Hepatocyte (in vitro differentiated cells): ENCODE measurements at regions not wholly inside any gene's neighbourhood (a gene's known extent, or its start where the extent isn't known, plus 50 kb on each side); places are given as distances from the start of the nearest gene placed in this dataset.

ENCODE experiments used
- DNase-seq: peaks from one replicate; pipeline ENCODE4 v3.0.0-alpha.2; 2016; ENCODE audit warnings: low spot score
- H2AFZ ChIP-seq: fragments of 200-600 bp; sonication (generic); 2 replicates; pipeline ENCODE4 v1.6.0; 2016; ENCODE audit warnings: antibody characterized with exemption, mild to moderate bottlenecking
- H3K27ac ChIP-seq: fragments of 200-600 bp; sonication (generic); 2 replicates; pipeline ENCODE4 v1.5.1; 2016; ENCODE audit warnings: mild to moderate bottlenecking
- H3K27me3 ChIP-seq: fragments of 200-600 bp; sonication (generic); 2 replicates; pipeline ENCODE4 v1.6.1; 2016
- H3K36me3 ChIP-seq: fragments of 200-600 bp; sonication (generic); replicated peaks from 2 replicates; pipeline ENCODE4 v1.5.1; 2016; ENCODE audit warnings: low read depth; ENCODE audit not compliant: insufficient read depth
- H3K4me1 ChIP-seq: fragments of 200-600 bp; sonication (generic); 2 replicates; pipeline ENCODE4 v1.5.1; 2016; ENCODE audit warnings: mild to moderate bottlenecking, moderate library complexity; ENCODE audit not compliant: insufficient read depth
- H3K4me2 ChIP-seq: fragments of 200-600 bp; sonication (generic); 2 replicates; pipeline ENCODE4 v1.6.0; 2016
- H3K4me3 ChIP-seq: fragments of 200-600 bp; sonication (generic); 2 replicates; pipeline ENCODE4 v1.5.1; 2016; ENCODE audit warnings: mild to moderate bottlenecking
- H3K79me2 ChIP-seq: fragments of 200-600 bp; sonication (generic); 2 replicates; pipeline ENCODE4 v1.6.0; 2017; ENCODE audit warnings: mild to moderate bottlenecking
- H3K9me2 ChIP-seq: fragments of 200-600 bp; sonication (generic); replicated peaks from 2 replicates; pipeline ENCODE4 v1.6.0; 2017; ENCODE audit warnings: mild to moderate bottlenecking; ENCODE audit not compliant: insufficient read depth
- H3K9me3 ChIP-seq: fragments of 200-600 bp; sonication (generic); 2 replicates; pipeline ENCODE4 v1.5.1; 2016; ENCODE audit warnings: low read depth, mild to moderate bottlenecking
- H4K20me1 ChIP-seq: fragments of 200-600 bp; sonication (generic); 2 replicates; pipeline ENCODE4 v1.6.0; 2016; ENCODE audit warnings: mild to moderate bottlenecking; ENCODE audit not compliant: insufficient read depth, poor library complexity, severe bottlenecking
- EZH2 ChIP-seq: fragments of 200-600 bp; sonication (generic); IDR thresholded peaks from 2 replicates; pipeline ENCODE4 v1.6.1; 2016; ENCODE audit warnings: antibody characterized with exemption, mild to moderate bottlenecking, borderline replicate concordance
- EZH2phosphoT487 ChIP-seq: fragments of 200-600 bp; sonication (generic); IDR thresholded peaks from one replicate; pipeline ENCODE4 v1.6.1; 2018; ENCODE audit warnings: antibody characterized with exemption, mild to moderate bottlenecking, low read depth, moderate library complexity; ENCODE audit not compliant: unreplicated experiment, severe bottlenecking
- WGBS: methylation state at CpG from one replicate; pipeline ENCODE4 v1.1.6; 2016; ENCODE audit warnings: low lambda C conversion rate; ENCODE audit errors: missing lambda C conversion rate; 5-methylcytosine and 5-hydroxymethylcytosine counted together
- TF ChIP-seq, protein P1 (sequence below): fragments of 200-600 bp; sonication (generic); IDR thresholded peaks from 2 replicates; pipeline ENCODE4 v1.5.1; 2016; ENCODE audit warnings: antibody characterized with exemption, mild to moderate bottlenecking; ENCODE audit not compliant: poor library complexity

DNA sequence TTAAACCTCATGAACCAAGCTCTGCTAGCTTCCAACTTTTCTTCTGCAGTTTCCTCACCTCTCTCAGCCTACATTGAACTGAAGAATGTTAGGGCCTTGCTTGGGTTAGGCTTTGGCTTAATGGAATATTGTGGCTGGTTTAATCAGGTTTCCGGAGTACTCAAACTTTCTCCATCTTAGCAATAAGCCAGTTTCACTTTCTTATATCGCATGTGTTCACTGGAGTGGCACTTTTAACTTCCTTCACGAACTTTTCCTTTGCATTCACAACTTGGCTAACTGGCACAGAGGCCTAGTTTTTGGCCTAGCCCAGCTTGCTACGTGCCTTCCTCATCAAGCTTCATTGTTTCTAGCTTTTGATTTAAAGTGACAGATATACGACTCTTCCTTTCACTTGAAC is 81.0 kb upstream of the MAST4 start:
- Histone ChIP-seq H3K4me3 (no peak overlapping the region), H3K27ac (no peak overlapping the region), H3K4me1 (no peaks in the 10 kb centered on the region), H4K20me1 (no peaks in the 10 kb centered on the region), H3K79me2 (no peaks in the 10 kb centered on the region), H3K4me2 (no peak overlapping the region), H3K9me2 (no peaks in the 10 kb centered on the region), H3K36me3 (no peaks in the 10 kb centered on the region), H2AFZ (no peak overlapping the region), H3K27me3 (no peaks in the 10 kb centered on the region), H3K9me3 (no peaks in the 10 kb centered on the region)
- no peak for DNase-seq
- WGBS: 96% methylated on average over 5 of the region's 5 CpGs
- TF ChIP-seq EZH2: no peak
- TF ChIP-seq, protein P1, sequence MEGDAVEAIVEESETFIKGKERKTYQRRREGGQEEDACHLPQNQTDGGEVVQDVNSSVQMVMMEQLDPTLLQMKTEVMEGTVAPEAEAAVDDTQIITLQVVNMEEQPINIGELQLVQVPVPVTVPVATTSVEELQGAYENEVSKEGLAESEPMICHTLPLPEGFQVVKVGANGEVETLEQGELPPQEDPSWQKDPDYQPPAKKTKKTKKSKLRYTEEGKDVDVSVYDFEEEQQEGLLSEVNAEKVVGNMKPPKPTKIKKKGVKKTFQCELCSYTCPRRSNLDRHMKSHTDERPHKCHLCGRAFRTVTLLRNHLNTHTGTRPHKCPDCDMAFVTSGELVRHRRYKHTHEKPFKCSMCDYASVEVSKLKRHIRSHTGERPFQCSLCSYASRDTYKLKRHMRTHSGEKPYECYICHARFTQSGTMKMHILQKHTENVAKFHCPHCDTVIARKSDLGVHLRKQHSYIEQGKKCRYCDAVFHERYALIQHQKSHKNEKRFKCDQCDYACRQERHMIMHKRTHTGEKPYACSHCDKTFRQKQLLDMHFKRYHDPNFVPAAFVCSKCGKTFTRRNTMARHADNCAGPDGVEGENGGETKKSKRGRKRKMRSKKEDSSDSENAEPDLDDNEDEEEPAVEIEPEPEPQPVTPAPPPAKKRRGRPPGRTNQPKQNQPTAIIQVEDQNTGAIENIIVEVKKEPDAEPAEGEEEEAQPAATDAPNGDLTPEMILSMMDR: no peak
- no peak for TF ChIP-seq EZH2phosphoT487

DNA sequence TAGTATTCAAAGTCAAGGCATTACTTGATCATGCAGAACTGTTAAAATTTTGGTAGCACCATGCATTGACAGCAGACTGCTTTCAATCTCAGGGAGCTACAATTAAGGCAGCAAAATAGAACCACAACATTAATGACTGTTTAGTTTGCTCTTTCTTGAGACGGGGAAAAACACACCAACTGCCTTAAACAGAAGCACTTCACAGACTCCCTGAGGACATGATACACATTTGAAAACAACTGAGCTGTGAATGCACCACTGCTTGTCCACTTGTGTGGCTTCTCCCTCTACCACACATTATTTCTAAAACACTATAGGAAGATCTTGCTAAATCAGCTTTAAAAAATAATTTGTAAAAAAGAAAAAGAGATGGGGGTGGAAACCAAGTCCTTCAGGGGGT is 79.6 kb upstream of the MAST4 start:
- H2AFZ ChIP-seq: no peak overlapping the region
- no peaks in the 10 kb centered on the region for H3K27me3 ChIP-seq
- no peaks in the 10 kb centered on the region for H3K79me2 ChIP-seq
- no peaks in the 10 kb centered on the region for H3K36me3 ChIP-seq
- H3K9me3 ChIP-seq: no peaks in the 10 kb centered on the region
- no peaks in the 10 kb centered on the region for H3K4me1 ChIP-seq
- 78% methylated on average over 1 of the region's 1 CpG for WGBS
- no peaks in the 10 kb centered on the region for H4K20me1 ChIP-seq
- no peak overlapping the region for H3K27ac ChIP-seq
- H3K4me3 ChIP-seq: no peak overlapping the region
- TF ChIP-seq EZH2phosphoT487: no peak
- TF ChIP-seq, protein P1: no peak
- no peak for TF ChIP-seq EZH2
- no peaks in the 10 kb centered on the region for H3K9me2 ChIP-seq
- no peak overlapping the region for H3K4me2 ChIP-seq
- no peak for DNase-seq

GRCh38 chr5:66517351-66517750 is 78.8 kb upstream of the MAST4 start:
- Histone ChIP-seq H3K4me1 (no peaks in the 10 kb centered on the region), H3K79me2 (no peaks in the 10 kb centered on the region), H3K9me2 (no peaks in the 10 kb centered on the region), H3K27ac (no peak overlapping the region), H3K27me3 (no peaks in the 10 kb centered on the region), H3K36me3 (no peaks in the 10 kb centered on the region), H4K20me1 (no peaks in the 10 kb centered on the region), H3K4me3 (no peak overlapping the region), H2AFZ (no peak overlapping the region), H3K9me3 (no peaks in the 10 kb centered on the region), H3K4me2 (no peak overlapping the region)
- 94% methylated on average over 2 of the region's 2 CpGs for WGBS
- DNase-seq: no peak
- TF ChIP-seq EZH2phosphoT487 (no peak), EZH2 (no peak)
- TF ChIP-seq, protein P1: no peak

- H3K4me2 ChIP-seq: no peak overlapping the region
- H3K9me3 ChIP-seq: no peaks in the 10 kb centered on the region
- H3K9me2 ChIP-seq: no peaks in the 10 kb centered on the region
- H3K4me1 ChIP-seq: no peaks in the 10 kb centered on the region
- no peaks in the 10 kb centered on the region for H4K20me1 ChIP-seq
- no peak overlapping the region for H2AFZ ChIP-seq
- no peak overlapping the region for H3K4me3 ChIP-seq
- no peaks in the 10 kb centered on the region for H3K79me2 ChIP-seq
- H3K27me3 ChIP-seq: no peaks in the 10 kb centered on the region
- no peak for DNase-seq
- TF ChIP-seq EZH2 (no peak), EZH2phosphoT487 (no peak)
- TF ChIP-seq, protein P1: no peak
- H3K27ac ChIP-seq: no peak overlapping the region
- WGBS: 83% methylated on average over 3 of the region's 3 CpGs
- H3K36me3 ChIP-seq: no peaks in the 10 kb centered on the region
Observed at GRCh38 chr5:66518052-66518451, 78.1 kb upstream of the MAST4 start.
